HG03460 (cell line): ENCODE measurements at regions not wholly inside any gene's neighbourhood (a gene's known extent, or its start where the extent isn't known, plus 50 kb on each side); places are given as distances from the start of the nearest gene placed in this dataset.
A peak's percentile ranks its signal among the peaks of the same experiment; 100 is the strongest.

Experiments
- ATAC-seq: cut with Tn5 transposase; IDR thresholded peaks from one replicate; pipeline ENCODE4 v1.9.1; 2021; ENCODE audit not compliant: unreplicated experiment

DNA sequence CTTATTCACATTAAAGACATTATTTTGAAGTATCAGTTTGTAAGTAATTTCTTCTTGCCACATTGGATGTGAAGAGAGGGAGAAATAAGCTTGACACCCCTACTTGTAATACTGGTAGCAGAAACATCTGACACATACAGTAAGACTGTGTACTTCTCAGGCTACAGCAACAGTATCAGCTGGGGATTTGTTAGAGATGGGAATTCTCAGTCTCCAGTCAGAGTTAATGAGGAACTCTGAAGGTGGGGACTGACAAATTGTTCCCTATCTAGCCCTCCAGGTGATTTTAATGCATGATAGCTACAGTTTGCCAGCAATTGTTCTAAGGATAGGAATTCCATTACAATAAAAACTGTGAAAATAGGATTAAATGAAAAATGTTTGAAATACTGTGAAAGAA is 524.8 kb downstream of the PRR16 start:
- no peak for ATAC-seq

DNA sequence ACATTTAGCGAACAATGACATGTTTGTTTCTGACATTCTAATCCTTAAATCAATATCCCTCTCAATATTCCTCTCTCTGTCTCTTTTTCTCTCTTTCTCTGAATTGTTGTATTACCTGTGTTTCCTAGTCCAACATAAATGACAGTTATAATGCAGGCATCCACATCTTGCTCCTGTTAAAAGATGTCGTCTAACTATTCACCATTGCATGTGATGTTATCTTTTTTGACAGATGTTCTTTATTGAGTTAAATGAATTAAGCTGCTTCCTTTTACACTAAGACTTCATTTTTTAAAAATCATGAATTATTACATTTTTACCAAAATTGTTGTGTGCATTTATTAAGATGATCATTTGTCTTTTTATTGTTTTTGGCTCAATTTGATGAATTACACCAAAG is 527.5 kb downstream of the PRR16 start:
- ATAC-seq, result no peak

DNA sequence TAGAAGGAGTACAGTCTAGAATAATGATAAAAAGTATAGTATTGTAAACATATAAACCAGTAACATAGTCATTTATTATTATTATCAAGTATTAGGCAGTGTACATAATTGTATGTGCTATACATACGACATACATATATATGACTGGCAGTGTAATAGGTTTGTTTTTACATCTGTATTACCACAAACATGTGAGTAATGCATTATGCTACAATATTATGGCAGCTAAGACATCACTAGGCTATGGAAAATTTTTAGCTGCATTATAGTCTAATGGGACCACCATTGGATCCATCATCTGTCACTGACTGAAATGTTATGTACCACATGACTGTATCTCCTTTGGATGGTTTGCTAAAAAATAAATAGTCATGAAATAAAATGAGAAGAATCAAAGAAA is 530.0 kb downstream of the PRR16 start:
- ATAC-seq, result no peak

DNA sequence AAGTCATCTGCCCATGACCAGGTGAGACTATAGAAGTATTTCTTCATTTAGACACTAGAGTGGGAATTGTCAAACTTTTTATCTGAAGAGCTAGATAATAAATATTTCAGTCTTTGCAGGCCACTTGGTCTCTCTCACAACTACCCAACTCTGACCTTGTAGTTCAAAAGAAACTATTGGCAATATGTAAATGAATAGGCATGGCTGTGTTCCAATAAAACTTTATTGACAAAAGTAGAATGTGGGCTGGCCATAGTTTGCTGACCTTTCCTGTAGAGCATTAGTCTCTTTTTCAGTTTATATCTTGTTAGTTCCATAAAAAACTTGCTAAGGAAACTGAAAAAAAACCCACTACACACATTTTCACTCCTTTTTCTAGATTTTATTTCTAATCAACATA is 535.5 kb downstream of the PRR16 start:
- ATAC-seq, result no peak

DNA sequence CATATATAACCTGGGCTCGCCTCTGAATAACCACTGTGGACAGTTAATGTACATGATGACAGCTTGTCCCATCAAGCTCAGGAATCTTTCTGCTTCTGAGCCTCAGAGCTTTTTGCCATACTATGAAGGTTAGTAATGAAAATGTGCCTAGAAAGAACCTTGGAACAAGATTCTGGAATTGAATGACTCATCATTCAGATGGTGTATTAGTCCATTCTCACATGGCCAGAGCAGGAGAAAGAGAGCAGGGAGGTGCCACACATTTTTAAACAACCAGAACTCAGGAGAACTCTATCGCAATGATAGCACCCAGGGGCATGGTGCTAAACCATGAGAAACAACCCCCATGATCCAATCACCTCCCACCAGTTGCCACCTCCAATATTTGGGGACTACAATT is 542.1 kb downstream of the PRR16 start:
- no peak for ATAC-seq

DNA sequence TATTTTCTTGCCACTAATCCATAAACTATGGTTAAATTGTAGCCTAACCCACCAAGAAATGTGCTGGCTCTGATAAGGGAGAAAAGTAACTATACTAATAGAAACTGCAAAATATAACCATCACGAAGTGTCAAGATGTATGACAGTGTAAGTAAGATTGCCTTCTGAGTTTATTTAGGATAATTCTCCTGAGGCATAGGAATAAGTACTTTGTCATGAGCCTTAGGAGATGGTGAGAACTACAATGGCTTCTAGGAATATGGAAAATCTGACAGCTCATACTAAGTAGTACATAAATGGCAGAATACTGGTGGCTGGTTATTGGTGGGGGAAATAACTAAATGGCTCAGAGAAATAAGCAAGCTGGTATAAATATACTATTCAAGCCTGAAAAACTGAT is 543.9 kb downstream of the PRR16 start:
- ATAC-seq, result no peak

DNA sequence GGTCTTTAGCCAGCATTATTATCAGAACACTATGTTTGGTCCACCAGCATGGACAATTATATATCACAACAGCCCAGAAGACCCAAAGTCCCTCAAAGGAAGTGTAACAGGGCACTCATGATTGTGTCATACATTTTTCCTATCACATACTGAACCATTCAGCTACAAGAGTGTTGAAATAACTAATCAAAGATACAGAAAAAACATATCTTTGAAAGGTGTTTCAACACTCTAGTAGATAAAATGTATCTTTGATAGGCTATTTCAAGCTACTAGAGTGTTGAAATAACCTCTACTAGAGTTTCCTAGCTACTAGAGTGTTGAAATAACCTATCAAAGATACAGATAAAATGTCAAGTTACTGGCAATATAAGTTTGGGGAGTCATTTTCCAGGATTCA is 545.0 kb downstream of the PRR16 start:
- no peak for ATAC-seq

DNA sequence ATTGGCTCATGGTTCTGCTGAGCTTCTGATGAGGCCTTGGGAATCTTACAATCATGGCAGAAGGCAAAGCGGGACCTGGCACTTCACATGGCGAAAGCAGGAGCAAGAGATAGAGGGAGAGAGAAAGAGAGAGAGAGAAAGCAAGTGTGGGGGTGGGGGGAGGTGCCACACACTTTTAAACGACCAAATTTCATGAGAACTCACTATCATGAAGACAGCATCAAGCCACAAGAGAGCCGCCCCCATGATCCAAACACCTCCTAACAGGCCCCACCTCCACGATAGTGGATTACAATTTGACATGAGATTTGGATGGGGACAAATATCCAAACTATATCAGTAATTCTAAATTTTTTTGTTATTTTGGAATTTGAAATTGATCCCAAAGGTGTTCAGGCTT is 553.9 kb downstream of the PRR16 start:
- ATAC-seq, result no peak

DNA sequence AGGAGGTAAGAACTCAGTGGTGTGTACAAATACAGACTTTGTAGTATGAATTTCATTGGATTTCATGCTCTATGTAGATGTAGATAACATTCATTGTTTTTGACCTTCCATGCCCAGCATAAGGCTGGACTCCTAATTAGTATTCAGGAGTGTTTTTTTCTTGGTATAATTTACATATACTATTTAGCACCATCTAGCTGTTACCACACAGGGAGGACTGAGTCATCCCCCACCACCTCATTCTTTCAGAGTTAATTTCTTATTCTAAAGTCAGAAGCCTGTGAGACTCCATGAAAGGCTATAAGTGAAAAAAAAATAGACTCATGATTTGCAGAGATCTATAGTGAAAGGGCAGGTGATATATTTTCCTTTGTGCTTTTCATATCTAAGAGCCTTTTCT is 555.0 kb downstream of the PRR16 start:
- no peak for ATAC-seq

DNA sequence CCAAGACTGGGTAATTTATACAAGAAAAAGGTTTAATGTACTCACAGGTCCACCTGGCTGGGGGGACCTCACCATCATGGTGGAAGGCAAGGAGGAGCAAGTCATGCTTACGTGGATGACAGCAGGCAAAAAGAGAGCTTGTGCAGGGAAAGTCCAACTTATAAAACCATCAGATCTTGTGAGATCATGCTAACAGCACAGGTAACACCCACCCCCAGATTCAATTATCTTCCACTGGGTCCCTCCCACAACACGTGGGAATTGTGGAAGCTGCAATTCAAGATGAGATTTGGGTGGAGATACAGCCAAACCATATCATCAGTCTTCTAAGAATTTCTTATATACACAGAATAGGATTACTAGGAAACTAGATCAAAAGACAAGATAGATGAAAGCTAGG is 555.6 kb downstream of the PRR16 start:
- no peak for ATAC-seq

DNA sequence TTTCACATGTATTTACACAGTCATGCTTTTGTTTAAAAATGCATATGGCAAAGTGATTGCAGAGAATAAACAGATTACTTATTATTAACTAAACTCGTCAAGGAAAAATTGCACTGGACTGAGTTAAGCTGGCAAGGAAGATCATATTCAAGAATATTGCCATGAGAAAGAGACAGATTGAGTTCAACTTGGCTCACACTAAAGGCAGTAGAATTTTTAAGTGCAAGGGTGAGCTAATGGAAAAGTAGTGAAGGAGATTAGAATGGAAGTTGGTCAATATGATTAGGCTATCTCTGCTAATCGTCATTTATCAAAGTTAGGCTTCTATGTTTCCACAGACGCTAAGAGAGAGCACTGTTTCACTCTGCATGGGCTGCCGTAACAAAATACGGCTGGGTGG is 557.6 kb downstream of the PRR16 start:
- no peak for ATAC-seq

DNA sequence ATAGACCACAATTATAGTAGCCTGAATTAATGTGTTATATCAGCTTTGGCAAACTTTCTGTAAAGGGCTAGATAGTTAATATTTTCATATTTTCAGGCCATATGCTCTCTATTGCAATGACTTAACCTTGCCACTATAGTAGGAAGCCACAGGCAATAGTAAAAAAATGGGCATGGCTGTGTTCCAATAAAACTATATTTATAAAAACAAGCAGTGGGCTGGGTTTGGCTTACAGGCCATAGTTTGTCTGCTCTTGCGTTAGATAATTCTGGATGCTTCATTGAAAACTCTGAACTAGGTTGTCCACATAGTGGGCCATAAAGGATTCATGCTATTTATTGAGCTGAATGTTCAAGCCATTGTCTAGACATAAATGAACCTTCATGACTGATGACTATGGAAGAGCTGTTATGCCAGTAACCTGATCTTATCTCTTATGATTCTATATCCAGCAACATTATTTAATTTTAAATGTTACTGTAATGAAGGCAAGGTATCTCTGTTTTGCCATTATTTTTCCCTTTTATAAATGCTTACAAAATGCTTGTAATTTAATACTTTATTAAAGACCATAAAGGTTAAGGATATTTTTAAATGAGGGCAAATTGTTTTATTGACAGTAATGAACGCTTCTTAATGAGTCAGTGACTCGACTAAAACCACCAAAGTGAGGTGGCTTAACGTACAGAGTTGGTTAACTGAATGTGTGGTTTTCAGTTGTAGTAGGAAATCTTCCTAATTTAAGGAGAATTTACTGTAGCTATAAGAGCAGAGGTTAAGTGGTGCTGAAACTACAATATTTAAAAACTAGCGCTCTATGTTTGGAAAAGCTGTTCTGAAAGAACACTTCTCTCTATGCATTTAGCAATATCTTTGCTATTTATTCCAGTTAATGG is 560.6 kb downstream of the PRR16 start:
- no peak for ATAC-seq

DNA sequence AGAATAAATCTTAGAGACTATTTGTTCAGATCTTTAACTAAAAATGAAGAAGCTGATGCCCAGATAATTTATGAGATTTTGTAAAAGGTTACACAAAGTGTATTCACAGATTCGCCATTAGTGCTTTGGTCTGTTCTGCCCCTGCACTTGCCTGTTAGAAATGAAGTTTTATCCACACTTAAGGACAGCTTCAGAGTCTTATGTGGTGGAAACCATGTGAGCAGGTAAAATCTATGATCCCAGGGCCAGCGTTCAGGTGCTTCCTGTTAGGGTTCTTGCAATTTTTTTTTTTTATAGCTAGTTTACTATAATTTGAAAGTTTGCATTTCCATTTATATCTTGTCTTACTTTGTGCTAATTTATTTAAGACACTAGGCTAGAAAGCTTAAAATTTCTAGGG is 561.6 kb downstream of the PRR16 start:
- no peak for ATAC-seq

DNA sequence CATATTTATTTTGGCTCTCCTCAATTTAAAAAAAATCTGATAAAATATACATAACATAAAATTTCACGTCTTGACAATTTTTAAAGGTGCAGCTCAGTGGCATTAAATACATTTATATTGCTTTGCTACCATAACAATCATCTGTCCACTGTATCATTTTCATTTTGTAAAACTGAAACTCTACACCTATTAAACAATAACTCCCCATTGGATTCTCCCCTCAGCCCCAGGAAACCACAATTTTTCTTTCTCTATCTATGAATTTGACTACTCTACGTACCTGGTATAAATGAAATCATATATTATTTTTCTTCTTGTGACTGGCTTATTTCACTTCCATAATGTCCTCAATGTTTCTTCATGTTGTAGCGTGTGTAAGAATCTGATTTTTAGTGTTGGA is 563.5 kb downstream of the PRR16 start:
- peak; percentile 68 for ATAC-seq

DNA sequence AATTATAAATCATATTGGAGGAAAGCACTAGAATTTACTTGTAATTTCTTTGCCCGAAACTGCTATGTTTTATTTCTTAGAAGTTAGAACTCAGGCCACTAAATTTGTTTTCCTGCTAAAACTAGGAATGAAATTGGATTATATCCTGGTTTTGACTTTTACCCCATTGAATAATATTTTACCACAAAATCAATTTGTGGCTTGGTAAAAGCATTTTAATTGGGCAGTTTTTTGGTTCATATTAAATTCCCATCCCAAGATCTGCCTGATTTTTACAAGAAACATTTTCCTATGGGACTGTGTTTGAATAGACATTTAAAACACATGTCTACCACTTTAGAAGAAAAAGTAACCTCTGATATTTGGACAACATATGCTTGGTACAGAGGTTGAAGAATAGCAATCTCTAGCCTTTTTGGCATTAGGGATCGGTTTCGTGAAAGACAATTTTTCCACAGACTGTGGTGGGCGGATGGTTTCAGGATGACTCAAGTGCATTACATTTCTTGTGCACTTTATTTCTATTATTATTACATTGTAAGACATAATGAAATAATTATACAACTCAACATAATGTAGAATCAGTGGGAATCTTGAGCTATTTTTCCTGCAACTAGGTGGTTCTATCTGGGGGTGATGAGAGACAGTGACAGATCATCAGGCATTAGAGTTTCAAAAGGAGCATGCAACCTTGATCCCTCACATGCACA is 565.6 kb downstream of the PRR16 start:
- no peak for ATAC-seq

DNA sequence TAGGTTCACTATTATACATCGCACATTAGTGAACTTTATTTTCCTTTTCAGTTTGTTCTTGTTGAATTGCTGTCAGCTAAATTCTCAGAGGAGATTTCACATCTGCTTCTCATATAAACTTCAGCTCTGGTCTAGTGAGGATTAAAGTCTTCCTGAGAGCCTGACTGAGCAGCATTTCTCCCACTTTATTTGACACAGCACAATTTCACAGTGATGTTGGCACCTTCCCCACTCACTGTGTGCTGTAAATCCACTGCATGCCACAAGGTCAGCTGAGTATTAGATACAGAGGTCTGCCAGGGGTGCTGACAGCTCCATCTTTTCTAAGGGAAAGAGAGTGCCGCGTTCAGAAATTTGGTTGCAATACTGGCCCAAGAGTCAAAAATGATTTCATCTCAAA is 567.4 kb downstream of the PRR16 start:
- ATAC-seq, result no peak

DNA sequence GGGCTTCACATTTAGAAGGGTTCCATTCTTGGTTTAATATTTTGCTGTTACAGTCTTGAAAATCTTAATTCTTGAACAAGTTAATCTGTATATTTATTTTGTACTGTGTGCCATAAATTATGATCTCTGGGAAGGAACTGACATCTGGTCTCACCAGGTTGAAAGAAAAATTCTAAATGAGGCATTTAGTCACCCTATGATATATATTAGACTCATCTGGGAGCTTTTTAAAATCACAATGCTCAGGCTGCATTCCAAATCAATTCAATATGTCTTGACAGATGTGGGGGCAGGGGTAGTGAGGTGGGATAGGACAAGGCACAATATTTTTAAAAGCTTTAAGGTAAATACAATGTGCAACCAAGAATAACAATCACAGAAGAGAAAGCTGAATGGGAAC is 569.2 kb downstream of the PRR16 start:
- no peak for ATAC-seq

DNA sequence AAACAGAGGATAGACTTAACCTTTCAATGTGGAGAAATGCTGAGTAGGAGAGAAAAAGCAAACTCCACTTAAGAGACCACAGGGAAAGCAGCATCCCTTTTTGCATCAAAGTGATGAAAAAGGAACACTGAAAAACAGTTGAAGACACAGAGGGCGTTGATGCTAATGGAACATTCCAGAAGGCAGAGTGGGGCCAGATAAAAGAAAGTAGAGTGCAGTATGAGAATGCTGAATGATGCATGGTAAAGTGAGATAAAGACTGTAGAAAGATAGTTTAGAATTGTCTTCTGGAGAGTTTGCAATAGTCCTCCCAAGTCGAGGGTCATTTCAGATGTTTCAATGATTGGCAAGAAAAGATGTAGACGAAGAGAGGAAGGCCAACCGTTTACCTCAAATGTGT is 574.3 kb downstream of the PRR16 start:
- ATAC-seq, result no peak

DNA sequence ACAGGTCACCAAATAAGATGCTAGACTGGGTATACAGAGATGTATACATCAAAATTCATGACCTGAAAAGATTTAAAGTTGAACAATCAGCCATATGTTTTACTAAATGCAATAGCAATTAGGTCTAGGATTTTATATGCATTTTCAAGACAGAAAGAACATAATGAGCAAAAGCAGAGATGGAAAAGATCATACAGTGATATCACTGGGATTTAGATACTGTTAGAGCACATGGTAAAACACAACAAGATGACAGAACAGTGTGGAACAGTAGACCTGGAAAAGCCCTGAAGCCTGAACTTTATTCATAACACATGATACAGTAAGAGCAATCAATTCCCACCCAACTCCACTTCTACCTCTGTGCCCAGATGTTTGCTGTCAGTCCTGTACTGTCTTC is 585.9 kb downstream of the PRR16 start:
- ATAC-seq, result no peak

DNA sequence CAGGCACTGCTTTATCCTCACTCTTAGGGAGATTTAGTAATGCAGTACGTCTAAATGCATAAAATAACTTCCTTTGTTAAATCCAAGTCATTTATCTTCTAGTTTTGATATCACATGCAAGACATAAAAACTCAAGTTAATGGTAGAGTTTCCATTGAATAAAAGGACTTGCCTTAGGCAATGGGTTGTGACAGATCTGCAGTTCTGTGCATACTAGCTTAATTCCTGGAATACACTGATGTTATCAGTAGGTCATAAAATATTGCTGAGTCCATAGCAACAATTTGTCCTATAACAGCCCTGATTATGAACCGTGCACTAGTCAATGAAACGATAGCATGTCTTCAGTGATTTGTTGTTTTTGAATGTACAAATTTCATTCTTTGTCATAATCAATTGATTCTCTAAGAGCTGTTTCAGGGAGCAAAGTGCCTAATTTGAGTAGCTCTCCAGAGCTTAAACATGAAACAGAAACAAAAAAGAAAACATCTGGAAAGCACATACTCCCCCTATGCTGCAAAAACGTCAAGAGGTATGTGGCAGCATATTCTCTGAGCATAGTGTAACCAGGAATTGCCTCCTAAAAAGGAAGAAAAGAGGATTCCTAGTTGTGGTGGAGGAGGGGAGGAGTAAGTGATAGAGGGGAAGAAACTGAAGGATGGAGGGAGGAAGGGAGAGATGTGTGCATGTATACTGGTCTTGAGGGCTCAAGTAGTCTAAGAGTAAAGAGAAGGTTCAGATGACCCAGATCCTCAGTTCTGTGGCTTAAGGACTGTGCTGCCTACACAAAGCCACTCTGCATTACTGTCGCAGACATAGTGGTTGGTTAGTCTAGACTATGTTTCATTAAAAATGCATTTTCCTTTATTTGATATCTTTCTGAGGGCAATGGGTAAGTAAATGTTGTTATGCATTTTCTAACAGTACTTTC is 589.2 kb downstream of the PRR16 start:
- ATAC-seq, result no peak

DNA sequence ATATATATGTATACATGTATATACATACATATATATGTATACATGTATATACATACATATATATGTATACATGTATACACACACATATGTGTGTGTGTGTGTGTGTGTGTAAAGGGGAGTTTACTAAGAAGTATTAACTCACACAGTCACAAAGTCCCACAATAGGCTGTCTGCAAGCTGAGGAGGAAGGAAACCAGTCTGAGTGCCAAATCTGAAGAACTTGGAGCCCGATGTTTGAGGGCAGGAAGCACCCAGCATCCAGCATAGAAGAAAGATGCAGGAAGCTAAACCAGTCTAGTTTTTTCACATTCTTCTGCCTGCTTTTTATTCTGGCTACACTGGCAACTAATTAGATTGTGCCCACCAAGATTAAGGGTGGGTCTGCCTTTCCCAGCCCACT is 591.5 kb downstream of the PRR16 start:
- ATAC-seq, result no peak
